ENCODE measurements at regions not wholly inside any gene's neighbourhood (a gene's known extent, or its start where the extent isn't known, plus 50 kb on each side); places are given as distances from the start of the nearest gene placed in this dataset.

GRCh38 chr16:79407005-79407404 is 193.5 kb downstream of the MAF start:
- DNase-seq (ENCODE audit: low spot score) (no peak), ATAC-seq (no peak)
- no peaks in the 10 kb centered on the region for H3K36me3 Mint-ChIP-seq
- H3K27ac Mint-ChIP-seq: no peak overlapping the region
- CTCF ChIA-PET: interaction anchor here (0.6 kb wide), 2 partner anchors 429 to 983 kb away, joined by 3 to 5 read pairs; no protein-coding TSS in a partner anchor
- H3K9me3 Mint-ChIP-seq: peaks cover 10% of the 10 kb centered on the region
- POLR2A ChIA-PET: no interaction called here
- TF ChIP-seq FOXP4 (CRISPR knock-in tag; IDR thresholded peaks at IDR 0.05): no peak
- TF ChIP-seq ZNF671 (CRISPR knock-in tag; IDR thresholded peaks at IDR 0.05): no peak
- no peak for TF ChIP-seq ATF1 (CRISPR knock-in tag; IDR thresholded peaks at IDR 0.05)
- TF ChIP-seq ZNF416 (CRISPR knock-in tag; IDR thresholded peaks at IDR 0.05): no peak
- TF ChIP-seq ETV6 (CRISPR knock-in tag; IDR thresholded peaks at IDR 0.05): no peak
- no peak for TF ChIP-seq ZNF396 (CRISPR knock-in tag; IDR thresholded peaks at IDR 0.05; ENCODE audit: borderline replicate concordance)
- no peak for TF ChIP-seq ZNF512 (CRISPR knock-in tag; IDR thresholded peaks at IDR 0.05; ENCODE audit: borderline replicate concordance)
- TF ChIP-seq ZNF232 (CRISPR knock-in tag; IDR thresholded peaks at IDR 0.05): no peak
- TF ChIP-seq CBFB (CRISPR knock-in tag; IDR thresholded peaks at IDR 0.05; ENCODE audit: low read depth): no peak
- TF ChIP-seq GTF2I (CRISPR knock-in tag; conservative IDR thresholded peaks at IDR 0.05): no peak
- no peak for TF ChIP-seq ZNF425 (CRISPR knock-in tag; conservative IDR thresholded peaks at IDR 0.05)
- peaks cover 4% of the 10 kb centered on the region; the same call in 1 of the 2 replicates for H3K27me3 Mint-ChIP-seq (ENCODE audit: low read depth)
- no peak overlapping the region for H3K4me3 Mint-ChIP-seq
- H3K4me1 Mint-ChIP-seq: peaks cover 33% of the 10 kb centered on the region

GRCh38 chr16:79404571-79404970 is 196.0 kb downstream of the MAF start:
- Mint-ChIP-seq H3K9me3 (peaks cover 10% of the 10 kb centered on the region), H3K4me3 (no peak overlapping the region), H3K36me3 (no peaks in the 10 kb centered on the region), H3K27ac (no peak overlapping the region), H3K4me1 (peaks cover 14% of the 10 kb centered on the region), H3K27me3 (ENCODE audit: low read depth) (no peaks in the 10 kb centered on the region; the same call in 1 of the 2 replicates)
- CTCF ChIA-PET: interaction anchor here (0.6 kb wide), 1 partner anchor 117 kb away, joined by 3 read pairs; no protein-coding TSS in a partner anchor
- ATAC-seq (no peak), DNase-seq (ENCODE audit: low spot score) (no peak)
- POLR2A ChIA-PET: no interaction called here
- TF ChIP-seq MXD4 (CRISPR knock-in tag; IDR thresholded peaks at IDR 0.05; ENCODE audit: borderline replicate concordance): no peak
- TF ChIP-seq GTF2I (CRISPR knock-in tag; conservative IDR thresholded peaks at IDR 0.05): no peak
- TF ChIP-seq GRHL2 (CRISPR knock-in tag; IDR thresholded peaks at IDR 0.05; ENCODE audit: insufficient replicate concordance, severe bottlenecking): no peak
- no peak for TF ChIP-seq TCF7 (CRISPR knock-in tag; IDR thresholded peaks at IDR 0.05; ENCODE audit: low read depth)
- no peak for TF ChIP-seq ZNF416 (CRISPR knock-in tag; IDR thresholded peaks at IDR 0.05)
- TF ChIP-seq ESRRA (CRISPR knock-in tag; IDR thresholded peaks at IDR 0.05; ENCODE audit: borderline replicate concordance): no peak
- TF ChIP-seq EMX1 (CRISPR knock-in tag; IDR thresholded peaks at IDR 0.05): no peak
- no peak for TF ChIP-seq FOXP1 (CRISPR knock-in tag; IDR thresholded peaks at IDR 0.05; ENCODE audit: borderline replicate concordance)
- no peak for TF ChIP-seq TP53 (CRISPR knock-in tag; IDR thresholded peaks at IDR 0.05)
- TF ChIP-seq ZNF425 (CRISPR knock-in tag; conservative IDR thresholded peaks at IDR 0.05): no peak
- no peak for TF ChIP-seq ATF3 (CRISPR knock-in tag; conservative IDR thresholded peaks at IDR 0.05)
- TF ChIP-seq KAT7 (CRISPR knock-in tag; IDR thresholded peaks at IDR 0.05; ENCODE audit: borderline replicate concordance): no peak
- no peak for TF ChIP-seq TEAD1 (CRISPR knock-in tag; IDR thresholded peaks at IDR 0.05)
- TF ChIP-seq HMGA2 (CRISPR knock-in tag; IDR thresholded peaks at IDR 0.05): no peak
